GM19240 (cell line): ENCODE measurements at regions not wholly inside any gene's neighbourhood (a gene's known extent, or its start where the extent isn't known, plus 50 kb on each side); places are given as distances from the start of the nearest gene placed in this dataset.
"Not testable (repeated sequence)": the region's sequence is repeated elsewhere in the genome, so short reads cannot be mapped to it uniquely, and the experiment has no call there.

Experiments used
- DNase-seq: peaks from one replicate; pipeline ENCODE4 v3.0.0; 2011; ENCODE audit warnings: low spot score; ENCODE audit not compliant: insufficient read length

DNA sequence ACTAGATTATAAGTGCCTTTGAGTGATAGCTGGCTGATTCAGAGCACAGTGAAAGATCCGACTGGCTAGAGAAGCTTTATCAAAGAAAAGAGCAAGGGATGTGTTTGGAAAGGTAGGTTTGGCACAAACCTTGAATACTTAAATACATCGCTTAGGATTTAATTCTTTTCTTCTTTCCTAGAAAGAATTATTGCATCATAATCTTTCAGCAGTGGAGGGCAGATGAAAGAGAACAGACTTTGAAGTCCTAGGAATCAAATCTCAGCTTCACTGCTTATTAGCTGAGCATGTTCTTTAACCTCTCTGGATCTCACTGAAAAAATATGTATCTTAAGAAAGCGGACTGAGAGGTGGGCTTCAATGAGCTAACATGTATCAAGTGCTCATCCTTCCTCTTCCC, 122.8 kb downstream of the ZNF365 start:
- DNase-seq = no peak

DNA sequence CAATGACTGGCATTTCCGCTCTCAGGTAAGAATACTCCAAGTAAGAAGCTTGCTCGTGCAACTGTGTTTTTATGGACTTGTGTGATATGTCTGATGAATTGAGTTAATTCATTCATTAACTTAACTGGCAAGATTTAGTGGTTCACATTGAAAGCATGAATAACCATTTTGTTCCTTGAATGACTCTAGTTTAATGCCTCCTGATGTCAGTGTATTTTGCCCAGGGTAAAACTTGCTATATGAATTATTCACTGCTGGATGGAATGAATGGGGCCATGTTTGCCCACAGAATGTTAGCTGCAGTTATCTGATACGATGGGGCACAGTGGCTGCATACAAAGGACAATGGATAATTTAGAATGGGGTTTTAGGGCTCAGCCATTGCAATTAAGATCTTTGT, 124.1 kb downstream of the ZNF365 start:
- no peak for DNase-seq

GRCh38 chr10:62500116-62500515, 125.9 kb downstream of the ZNF365 start:
- not testable (repeated sequence) for DNase-seq

DNA sequence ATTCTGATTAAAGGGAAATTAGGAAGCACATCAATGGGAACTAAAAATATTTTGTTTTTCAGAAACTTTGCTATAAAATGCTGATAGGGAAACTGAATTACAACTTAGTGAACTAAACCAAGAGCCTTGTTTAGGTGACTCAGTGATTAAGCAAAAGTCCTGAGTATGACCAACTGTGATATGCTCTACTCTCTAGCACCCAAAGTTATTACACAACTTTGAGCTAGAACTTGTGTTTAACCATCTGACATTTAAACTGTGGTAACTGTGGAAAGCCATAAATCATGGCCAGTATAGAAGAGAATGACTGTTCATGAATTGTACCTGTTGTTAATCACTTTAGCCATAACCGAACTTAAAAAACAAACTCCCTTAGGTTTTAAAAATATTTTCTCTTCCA, 127.4 kb downstream of the ZNF365 start:
- no peak for DNase-seq

GRCh38 chr10:62502995-62503613, 128.9 kb downstream of the ZNF365 start:
- DNase-seq = no peak

- no peak for DNase-seq
These were observed 129.7 kb downstream of the ZNF365 start for GRCh38 chr10:62503872-62504271.

GRCh38 chr10:62506371-62506770, 132.2 kb downstream of the ZNF365 start:
- no peak for DNase-seq

DNA sequence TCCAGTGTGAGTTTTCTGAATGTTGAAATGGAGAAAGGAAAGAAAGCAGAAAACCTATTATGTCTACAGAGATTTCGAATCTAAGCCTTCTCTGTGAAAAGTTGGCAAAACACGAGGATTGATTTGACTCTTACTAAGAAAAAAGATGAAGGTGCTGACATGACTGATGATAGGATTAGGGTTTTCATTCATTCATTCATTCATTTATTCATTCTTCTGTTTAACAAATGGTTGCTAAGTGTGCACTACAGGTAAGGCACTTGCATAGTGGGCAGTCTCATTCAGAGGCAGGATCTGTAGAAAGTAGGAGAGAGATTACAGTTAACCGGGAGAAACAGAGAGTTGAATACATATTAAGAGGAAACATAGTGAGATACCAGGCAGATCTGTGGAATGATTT, 137.1 kb downstream of the ZNF365 start:
- no peak for DNase-seq

DNA sequence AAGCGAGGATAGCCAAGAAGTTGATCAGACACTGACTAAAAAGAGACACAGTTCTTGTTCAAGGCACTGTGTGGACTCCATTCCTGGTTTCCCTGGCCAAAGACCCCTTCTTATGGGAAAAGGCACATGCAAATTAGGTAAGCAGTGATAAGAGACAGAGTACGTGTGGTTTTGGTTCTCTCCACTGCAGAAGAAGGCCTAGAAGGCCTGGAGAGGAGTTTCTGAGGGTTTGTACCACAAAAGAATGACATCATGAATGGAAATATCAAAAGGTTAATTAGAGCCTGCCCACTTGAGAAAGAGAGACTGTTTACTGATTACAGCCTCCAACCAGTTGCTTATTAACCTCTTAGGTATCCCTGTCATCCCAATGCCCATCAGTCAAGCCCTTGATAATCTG, 137.5 kb downstream of the ZNF365 start:
- DNase-seq = no peak

DNA sequence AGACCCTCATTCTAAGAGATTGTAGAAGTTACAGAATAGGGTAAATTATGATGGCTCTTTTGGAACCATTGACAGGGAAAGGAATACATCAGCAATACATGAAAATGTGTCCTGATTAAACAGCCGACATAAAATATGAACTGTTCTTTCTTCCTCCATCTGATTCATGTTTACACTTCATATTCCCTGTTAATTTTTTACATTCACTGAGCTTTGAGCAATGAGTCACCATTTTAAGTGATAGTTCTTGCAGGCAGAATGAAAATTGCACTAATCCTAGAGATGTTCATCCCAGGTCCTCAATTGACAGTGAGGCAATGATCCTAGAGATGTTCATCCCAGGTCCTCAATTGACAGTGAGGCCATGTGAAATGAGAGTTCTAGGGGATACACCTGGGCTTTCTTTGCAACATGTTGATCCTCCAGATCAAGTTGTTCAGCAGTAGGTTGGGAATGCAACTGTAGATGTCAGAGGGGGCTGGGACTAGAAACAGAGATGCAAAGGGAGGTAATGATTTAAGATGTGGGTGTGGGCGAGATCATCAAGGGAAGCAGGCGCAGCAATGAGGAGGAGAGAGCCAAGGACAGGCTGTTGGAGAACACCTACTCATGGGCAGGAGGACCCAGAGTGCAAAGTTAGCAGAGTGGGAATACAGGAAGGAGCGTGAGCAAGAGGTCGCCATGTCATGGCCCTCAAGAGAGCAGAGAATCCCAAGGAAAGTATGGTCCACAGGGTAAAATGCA, 138.7 kb downstream of the ZNF365 start:
- DNase-seq = no peak

- no peak for DNase-seq
These were observed 140.0 kb downstream of the ZNF365 start for GRCh38 chr10:62514079-62514693.

- no peak for DNase-seq
These were observed 143.1 kb downstream of the ZNF365 start for GRCh38 chr10:62517252-62517651.

DNA sequence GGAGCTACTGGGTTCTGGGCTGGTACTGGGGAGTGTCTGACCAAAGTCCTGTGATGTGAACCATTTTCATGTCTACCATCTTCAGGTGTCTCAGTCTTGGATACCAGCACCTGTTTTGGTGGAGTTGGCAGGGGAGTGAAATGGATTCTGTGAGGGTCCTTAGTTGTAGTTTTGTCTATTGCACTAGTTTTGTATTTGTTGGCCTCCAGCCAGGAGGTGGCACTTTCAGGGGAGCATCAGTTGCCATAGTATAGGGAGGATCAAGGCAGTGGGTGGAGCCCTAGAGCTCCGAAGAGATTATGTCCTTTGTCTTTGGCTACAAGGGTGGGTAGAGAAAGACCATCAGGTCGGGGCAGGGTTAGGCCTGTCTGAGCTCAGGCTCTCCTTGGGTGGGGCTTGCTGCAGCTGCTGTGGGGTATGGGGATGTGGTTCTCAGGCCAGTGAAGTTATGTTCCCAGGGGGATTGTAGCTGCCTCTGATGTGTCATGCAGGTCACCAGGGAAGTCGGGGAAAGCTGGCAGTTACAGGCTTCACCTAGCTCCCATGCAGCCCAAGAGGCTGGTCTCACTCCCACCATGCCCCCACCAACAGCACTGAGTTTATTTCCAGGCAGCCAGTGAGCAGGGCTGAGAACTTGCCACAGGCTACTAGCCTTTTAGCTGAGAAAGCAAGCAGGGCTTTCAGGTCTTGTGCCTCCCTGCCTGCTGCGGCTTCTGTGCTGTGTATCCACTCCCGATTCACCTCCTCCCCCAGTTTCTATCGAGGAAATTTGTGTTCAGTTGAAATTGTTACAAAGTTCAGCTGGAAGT, 153.1 kb downstream of the ZNF365 start:
- DNase-seq = no peak

GRCh38 chr10:62528441-62528840, 154.3 kb downstream of the ZNF365 start:
- DNase-seq = peak; percentile 26

DNA sequence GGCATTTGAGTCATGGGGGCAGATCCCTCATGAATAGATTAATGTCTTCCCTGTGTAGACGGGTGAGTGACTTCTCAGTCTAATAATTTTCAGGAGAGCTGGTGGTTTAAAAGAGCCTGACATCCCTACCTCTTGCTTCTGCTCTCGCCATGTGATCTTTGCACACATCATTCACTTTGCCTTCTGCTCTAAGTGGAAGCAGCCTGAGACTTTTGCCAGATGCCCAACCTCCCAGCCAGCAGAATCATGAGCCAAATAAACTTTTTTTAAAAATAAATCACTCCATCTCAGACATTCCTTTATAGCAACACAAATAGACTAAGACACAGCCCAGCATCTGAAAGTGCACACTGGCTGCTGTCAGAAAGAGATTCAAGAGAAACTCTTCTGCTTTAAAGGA, 155.2 kb downstream of the ZNF365 start:
- no peak for DNase-seq

DNA sequence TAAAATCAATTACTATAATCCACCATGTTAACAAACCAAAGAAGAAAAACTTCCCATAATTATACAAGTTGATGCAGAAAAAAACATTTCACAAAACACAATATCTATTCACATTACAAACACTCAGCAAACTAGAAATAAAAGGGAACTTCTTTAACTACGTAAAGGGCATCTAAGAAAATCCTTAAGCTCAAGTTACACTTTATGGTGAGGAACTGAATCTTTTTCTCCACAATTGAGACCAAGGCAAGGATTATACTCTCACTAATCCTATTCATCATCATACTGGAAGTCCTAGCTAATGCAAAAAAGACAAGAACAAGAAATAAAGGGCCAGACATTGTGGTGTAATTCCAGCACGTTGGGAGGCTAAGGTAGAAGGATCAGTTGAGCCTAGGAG, 159.9 kb downstream of the ZNF365 start:
- no peak for DNase-seq

GRCh38 chr10:62538606-62539005, 164.4 kb downstream of the ZNF365 start:
- no peak for DNase-seq

DNA sequence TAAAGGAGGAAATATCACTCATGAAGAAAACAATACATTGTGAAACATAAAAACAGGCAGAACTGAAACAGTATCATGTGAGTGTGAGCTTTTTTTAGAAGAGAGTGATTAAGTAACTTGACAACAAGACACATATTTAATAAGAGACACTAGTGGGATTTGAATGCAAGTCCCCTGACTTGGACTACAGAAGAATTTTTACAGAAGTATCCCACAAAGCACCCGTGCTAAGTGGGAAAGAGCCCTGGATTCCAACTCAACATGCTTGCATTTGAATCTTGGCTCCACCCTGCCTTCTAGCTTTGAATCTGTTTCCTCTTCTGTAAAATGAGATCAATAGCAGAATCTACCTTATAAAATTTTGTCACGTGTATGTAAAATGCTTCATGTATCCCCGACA, 166.2 kb downstream of the ZNF365 start:
- DNase-seq = no peak

DNA sequence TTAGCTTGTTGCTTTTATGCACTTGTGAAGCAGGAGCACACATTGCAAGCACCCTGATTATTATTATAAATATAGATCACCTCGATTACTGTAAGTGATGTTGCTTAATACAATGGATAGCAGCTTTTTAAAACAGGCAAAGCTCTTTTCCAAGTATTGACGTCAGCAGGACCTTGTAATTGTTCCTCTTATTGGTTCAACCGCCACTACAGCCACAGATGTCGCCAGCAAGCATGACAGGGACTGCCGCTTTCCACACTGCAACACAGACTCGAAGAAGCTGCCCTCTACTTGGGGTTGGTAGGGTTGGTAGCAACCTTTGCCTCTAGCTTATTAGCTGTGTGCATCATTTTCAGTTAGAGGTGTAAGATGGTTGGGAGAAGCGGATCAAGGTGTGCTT, 167.6 kb downstream of the ZNF365 start:
- DNase-seq = no peak

GRCh38 chr10:62543571-62544355, 169.6 kb downstream of the ZNF365 start:
- DNase-seq = no peak
